HT1080 (cell line): ENCODE measurements at regions not wholly inside any gene's neighbourhood (a gene's known extent, or its start where the extent isn't known, plus 50 kb on each side); places are given as distances from the start of the nearest gene placed in this dataset.
A peak's percentile ranks its signal among the peaks of the same experiment; 100 is the strongest.
"Not testable (repeated sequence)": the region's sequence is repeated elsewhere in the genome, so short reads cannot be mapped to it uniquely, and the experiment has no call there.

Source experiments
- DNase-seq: peaks from one replicate; pipeline ENCODE4 v3.0.0-alpha.2; 2015; ENCODE audit warnings: low read depth

- no peak for DNase-seq
Measured at GRCh38 chr1:234827181-234827580, 217.2 kb upstream of the IRF2BP2 start.

DNA sequence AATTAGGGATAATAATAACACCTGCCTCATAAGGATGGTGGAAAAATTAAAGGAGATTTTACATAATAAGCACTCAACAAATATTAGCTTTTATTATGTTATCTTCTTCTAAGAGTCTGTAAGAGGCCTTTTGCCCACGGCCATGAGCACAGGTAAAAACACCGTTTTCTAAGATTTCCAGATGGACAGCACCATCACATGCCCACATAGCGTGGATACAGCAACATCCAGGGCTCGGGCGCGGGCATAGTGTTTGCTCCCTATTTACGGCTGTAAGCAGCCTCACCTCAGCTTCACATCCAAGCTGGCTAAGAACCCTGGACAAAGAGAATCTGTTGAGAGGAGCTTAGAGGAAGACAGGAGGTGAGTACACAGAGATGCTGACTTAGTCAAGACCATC lies 216.4 kb upstream of the IRF2BP2 start:
- no peak for DNase-seq

DNA sequence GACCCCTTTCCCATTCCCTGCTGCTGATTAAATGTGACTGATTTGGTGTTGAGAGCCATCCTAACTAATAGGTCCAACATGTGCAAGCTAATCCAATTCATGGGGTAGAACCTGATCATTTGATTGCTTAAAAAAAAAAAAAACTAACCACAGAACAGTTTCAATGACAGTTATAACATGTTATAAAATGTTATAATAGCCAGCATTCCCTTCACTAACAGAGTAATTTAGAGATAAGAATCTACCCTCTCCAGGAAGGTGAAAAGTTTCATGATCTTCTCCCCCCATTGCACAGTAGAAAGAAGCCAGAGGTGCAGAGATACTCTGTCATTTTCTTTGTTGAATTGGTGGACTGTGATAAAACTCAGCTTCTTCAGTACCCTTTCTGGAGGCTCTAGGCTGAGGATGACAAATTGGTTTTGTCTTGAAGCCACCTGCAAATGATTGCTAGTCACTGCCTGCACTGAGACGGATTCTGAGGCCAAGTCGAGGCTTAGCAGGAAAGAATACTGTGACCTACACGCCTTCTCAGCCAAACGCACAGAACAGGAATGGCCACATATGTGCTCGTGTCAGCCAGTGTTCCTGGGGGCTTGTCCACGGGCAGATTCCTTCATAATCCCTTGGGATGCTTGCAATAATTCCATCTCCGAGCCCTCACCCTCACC lies 215.7 kb upstream of the IRF2BP2 start:
- no peak for DNase-seq

DNA sequence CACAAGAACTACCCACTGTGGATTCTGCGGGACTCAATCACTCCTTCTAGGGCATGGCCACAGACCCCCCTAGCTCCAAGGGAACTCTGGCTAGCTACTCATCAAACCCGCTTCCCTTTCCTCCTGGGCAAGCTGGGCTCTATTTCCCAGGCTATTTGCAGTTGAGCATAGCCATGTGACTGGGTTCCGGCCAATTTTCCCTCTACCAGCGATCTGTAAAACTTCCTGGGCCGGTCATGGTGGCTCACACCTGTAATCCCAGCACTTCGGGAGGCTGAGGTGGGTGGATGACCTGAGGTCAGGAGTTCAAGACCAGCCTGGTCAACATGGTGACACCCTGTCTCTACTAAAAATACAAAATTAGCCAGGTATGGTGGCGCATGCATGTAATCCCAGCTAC lies 214.9 kb upstream of the IRF2BP2 start:
- DNase-seq, result not testable (repeated sequence)

DNA sequence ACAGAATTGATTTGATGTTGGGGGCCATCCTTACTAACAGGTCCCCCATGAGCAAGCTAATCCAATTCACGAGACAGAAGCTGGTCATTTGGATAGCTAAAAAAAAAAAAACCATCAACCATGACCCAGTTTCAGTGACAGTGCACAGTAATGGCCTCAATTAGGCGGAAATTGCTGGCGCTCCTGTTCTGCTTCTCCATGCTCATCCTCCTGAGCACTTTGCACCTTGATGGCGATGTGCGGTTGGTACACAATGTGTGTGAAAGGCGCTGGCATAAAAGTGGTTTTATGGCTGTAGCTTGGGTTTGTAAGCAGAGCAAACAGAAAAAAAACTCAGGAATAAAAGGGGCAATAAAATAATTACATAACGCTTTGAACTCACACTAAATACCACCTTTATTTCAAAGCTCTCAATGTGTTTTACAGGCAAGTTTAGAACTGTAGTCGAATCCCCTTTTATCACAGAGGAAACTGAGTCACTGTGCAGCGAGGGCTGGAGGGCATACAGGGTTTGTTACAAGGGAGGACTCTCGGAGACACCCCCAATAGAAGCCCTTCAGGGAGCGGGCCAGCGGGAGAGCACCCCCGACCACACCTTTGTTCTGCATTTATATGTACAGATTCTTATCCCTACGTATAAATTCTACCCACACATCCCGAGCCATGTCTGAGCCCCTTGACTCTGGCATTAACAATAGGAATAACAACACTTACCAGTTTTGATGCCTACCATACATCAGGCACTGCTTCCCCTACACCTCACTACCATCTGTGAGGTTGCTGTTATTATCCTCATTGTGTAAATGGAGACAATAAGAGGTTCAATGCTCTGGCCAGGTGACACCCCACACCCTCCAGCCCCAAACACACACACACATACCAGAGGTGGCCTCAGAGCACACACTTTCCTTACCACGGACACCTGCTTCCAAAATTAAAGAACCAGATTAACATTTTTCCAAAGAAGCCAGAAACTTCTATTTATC lies 213.5 kb upstream of the IRF2BP2 start:
- no peak for DNase-seq

DNA sequence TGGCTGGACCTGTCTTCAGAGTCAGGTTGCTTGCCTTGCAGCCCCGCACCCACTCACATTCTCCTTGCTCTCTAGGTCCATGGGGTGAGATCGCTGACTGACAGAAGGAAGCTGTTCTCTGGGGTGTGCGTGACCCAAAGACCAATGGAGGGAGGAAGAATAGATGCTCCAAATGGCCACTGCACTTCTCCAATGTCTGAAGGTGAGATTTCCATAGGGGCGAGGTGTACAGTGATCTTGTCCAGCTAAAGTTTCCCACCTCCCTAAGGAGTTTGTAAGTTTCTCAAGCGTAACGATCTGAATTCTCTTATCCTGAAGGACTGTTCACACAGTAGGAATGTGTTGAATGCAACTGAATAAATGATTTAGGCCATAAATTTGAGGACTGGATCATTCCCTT lies 211.9 kb upstream of the IRF2BP2 start:
- no peak for DNase-seq

DNA sequence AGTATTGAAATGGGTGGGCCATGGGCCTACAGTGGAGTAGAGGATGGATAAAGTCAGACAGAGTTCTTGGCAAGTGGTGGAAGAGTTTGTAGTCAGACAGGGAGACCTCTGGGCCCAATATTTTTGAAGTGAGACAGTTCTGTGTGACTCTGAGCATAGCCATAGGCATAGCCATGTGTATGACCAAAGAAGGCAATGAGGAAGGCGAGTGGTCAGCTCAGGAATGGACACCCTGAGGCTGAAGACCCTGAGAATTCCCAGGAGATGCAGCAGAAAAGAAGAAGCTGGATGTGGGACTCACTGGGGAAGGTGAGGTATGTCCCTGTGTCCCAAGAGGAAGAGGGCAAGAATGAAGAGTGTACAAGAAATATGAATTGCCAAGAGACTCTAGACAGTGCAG lies 210.6 kb upstream of the IRF2BP2 start:
- no peak for DNase-seq

- DNase-seq, result not testable (repeated sequence)
Measured at GRCh38 chr1:234819845-234820244, 209.9 kb upstream of the IRF2BP2 start.

GRCh38 chr1:234818040-234818387 lies 208.0 kb upstream of the IRF2BP2 start:
- not testable (repeated sequence) for DNase-seq

- DNase-seq, result not testable (repeated sequence)
Measured at GRCh38 chr1:234817313-234818039, 207.5 kb upstream of the IRF2BP2 start.

GRCh38 chr1:234816864-234817263 lies 206.9 kb upstream of the IRF2BP2 start:
- DNase-seq, result not testable (repeated sequence)

- DNase-seq, result not testable (repeated sequence)
Measured at GRCh38 chr1:234816186-234816851, 206.3 kb upstream of the IRF2BP2 start.

DNA sequence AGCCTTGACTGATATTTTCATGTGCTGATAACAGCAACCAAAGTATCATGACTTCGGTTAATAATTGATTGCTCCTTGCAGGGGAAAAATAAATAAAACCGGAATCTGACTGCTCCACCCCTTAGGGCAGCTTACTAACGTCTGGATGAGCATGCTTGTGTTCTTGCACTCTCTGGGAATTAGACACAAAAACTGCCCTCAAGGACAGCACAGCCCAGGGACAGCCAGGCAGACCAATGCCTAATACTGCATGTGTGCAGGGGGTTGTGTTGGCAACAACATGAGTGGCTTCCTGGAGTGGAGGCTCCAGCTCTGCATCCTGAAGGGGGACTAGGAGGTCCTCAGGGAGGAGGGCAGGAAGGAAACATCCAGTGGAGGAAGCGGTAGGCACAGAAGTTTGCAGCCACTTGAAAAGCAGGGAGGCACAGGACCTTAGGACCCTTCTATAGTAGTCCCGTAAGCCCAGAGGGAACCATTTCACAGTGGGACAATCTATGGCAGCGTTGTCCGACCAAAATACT lies 205.4 kb upstream of the IRF2BP2 start:
- DNase-seq, result not testable (repeated sequence)

- not testable (repeated sequence) for DNase-seq
Measured at GRCh38 chr1:234814235-234814634, 204.3 kb upstream of the IRF2BP2 start.

- DNase-seq, result peak; percentile 89
Measured at GRCh38 chr1:234811824-234812223, 201.8 kb upstream of the IRF2BP2 start.

GRCh38 chr1:234810726-234811125 lies 200.7 kb upstream of the IRF2BP2 start:
- not testable (repeated sequence) for DNase-seq

DNA sequence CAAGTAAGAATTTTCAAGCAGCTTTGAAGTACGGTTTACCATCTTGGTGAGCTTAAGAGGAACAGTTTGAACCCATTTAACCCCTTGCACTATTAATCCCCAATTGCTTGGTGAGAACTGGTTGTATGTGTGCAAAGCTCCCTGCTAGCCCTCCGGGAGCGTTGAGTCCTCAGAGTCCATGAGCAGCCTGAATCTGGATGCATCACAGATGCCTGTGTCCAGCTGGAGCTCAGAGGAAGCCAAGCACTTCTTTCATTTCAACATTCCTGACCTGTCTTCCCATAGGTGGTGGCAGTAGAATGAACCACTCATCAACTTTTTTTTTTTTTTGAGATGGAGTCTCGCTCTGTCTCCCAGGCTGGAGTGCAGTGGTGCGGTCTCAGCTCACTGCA lies 199.9 kb upstream of the IRF2BP2 start:
- DNase-seq, result not testable (repeated sequence)

DNA sequence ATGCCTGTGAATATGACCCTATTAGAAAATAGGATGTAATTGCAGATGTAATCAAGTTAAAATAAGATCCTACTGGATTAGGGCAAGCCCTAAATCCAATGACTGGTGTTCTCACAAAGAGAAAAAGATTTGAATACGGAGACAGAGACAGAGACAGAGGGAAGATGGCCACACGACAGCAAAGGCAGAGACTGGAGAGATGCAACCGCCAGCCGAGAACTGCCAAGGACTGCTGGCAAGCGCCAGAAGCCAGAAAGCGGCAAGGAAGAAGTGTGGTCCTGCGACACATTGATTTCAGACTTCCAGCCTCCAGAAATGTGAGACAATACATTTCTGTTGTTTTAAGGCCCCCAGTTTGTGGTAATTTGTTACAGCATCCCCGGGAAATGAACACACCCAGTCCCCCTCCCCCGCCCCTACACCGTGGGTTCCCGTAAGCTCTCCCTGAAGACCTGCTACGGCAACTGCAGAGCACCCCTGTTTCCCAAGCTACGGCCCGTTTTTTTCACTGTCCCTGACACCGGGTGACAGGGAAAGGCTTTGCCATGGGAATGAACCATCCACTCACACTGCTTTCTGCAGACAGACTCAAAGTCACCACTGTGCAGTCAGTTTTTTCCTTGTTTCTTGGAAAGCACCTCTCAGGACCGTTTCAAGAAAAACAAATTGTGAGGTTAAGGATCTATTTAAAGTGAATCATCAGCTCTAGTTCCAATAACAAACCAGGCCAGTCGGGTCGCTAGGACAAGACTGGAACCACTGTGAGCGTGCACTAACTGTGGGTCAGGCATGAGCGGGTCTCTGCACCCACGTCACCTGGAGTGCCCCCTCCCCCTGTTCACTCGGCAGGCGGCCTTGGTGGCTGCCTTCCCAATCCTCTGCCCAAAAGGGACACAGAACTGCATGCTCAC lies 199.2 kb upstream of the IRF2BP2 start:
- DNase-seq, result not testable (repeated sequence)

DNA sequence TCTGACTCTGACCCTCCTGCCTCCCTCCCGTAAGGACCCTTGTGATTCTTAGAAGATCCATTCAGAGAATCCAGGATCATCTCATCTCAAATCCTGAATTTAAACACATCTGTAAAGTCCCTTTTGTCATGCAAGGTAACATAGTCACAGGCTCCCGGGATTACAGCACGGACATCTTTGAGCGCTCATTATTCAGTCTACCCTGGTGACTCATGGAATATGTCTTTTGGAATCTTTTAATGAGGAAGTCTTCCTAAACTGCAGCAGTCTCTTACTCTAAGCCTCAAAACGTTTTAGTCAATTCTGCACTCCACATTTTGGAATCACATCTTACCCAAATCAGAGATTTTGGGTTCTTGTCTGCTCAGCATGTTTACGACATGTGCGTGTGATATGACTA lies 198.5 kb upstream of the IRF2BP2 start:
- not testable (repeated sequence) for DNase-seq

- not testable (repeated sequence) for DNase-seq
Measured at GRCh38 chr1:234807705-234808104, 197.7 kb upstream of the IRF2BP2 start.
